IMR-90 (cell line): ENCODE measurements at regions not wholly inside any gene's neighbourhood (a gene's known extent, or its start where the extent isn't known, plus 50 kb on each side); places are given as distances from the start of the nearest gene placed in this dataset.

Source experiments
- ATAC-seq: fragments of 200-7000 bp; cut with Tn5 transposase; 2 replicates; pipeline ENCODE4 v1.9.1; 2020; ENCODE audit warnings: low read depth, mild to moderate bottlenecking, moderate library complexity
- BruUV-seq: library from RNA; stranded (reverse); fragments of 400-500 nt; replicated peaks from 2 replicates; lab custom pipeline; 2021; lab: Mats Ljungman, UMichigan
- CTCF ChIA-PET: fragments of 300-600 bp; formaldehyde crosslinking; extraction: SDS; loops from one replicate; lab custom pipeline; 2021; ENCODE audit warnings: antibody characterized with exemption; lab: Yijun Ruan, JAX
- POLR2A ChIA-PET: fragments of 300-600 bp; sonication (Branson Sonifier 250); formaldehyde crosslinking; loops from one replicate; lab custom pipeline; 2022; ENCODE audit warnings: antibody characterized with exemption; ENCODE audit not compliant: unreplicated experiment; lab: Charles Lee
- DNase-seq: peaks from one replicate; pipeline ENCODE4 v3.0.0; 2013
- H2AFZ ChIP-seq: replicated peaks from 2 replicates; pipeline ENCODE3; 2013; ENCODE audit warnings: low read length, mild to moderate bottlenecking; ENCODE audit not compliant: poor library complexity
- H2AK5ac ChIP-seq: 2 replicates; pipeline ENCODE4 v1.6.1; 2013; ENCODE audit warnings: low read depth, low read length, inconsistent platforms
- H2AK9ac ChIP-seq: replicated peaks from 2 replicates; pipeline ENCODE3; 2013; ENCODE audit warnings: mild to moderate bottlenecking, low read depth, low read length, moderate library complexity; ENCODE audit not compliant: poor library complexity
- H2BK120ac ChIP-seq: 2 replicates; pipeline ENCODE4 v1.6.1; 2013; ENCODE audit warnings: low read depth, low read length, inconsistent platforms
- H2BK15ac ChIP-seq: 3 replicates; pipeline ENCODE4 v1.6.1; 2013; ENCODE audit warnings: low read depth, low read length, inconsistent platforms
- H2BK20ac ChIP-seq: 2 replicates; pipeline ENCODE4 v1.6.1; 2013; ENCODE audit warnings: low read depth, mild to moderate bottlenecking, inconsistent platforms, low read length, moderate library complexity
- H2BK5ac ChIP-seq: 2 replicates; pipeline ENCODE4 v1.6.1; 2013; ENCODE audit warnings: mild to moderate bottlenecking, low read depth, low read length, inconsistent platforms; ENCODE audit not compliant: poor library complexity, severe bottlenecking
- H3K14ac ChIP-seq: replicated peaks from 2 replicates; pipeline ENCODE4 v1.6.1; 2013; ENCODE audit warnings: low read depth, low read length, inconsistent platforms
- H3K18ac ChIP-seq: 2 replicates; pipeline ENCODE4 v1.6.1; 2013; ENCODE audit warnings: low read depth, low read length, control low read depth
- H3K23ac ChIP-seq: 2 replicates; pipeline ENCODE4 v1.6.1; 2013; ENCODE audit warnings: low read depth, low read length, inconsistent platforms
- H3K27ac ChIP-seq: 2 replicates; pipeline ENCODE4 v1.5.1; 2013; ENCODE audit warnings: mild to moderate bottlenecking, control low read depth, low read length; ENCODE audit not compliant: insufficient read depth
- H3K27me3 ChIP-seq: 2 replicates; pipeline ENCODE4 v1.6.1; 2013; ENCODE audit warnings: low read length; ENCODE audit not compliant: control insufficient read depth, insufficient read depth
- H3K36me3 ChIP-seq: 2 replicates; pipeline ENCODE4 v1.6.1; 2013; ENCODE audit warnings: low read length, mixed read lengths; ENCODE audit not compliant: control insufficient read depth, insufficient read depth
- H3K4ac ChIP-seq: 2 replicates; pipeline ENCODE4 v1.6.1; 2013; ENCODE audit warnings: low read depth, low read length, inconsistent platforms
- H3K4me1 ChIP-seq: 2 replicates; pipeline ENCODE4 v1.6.1; 2013; ENCODE audit warnings: low read length, mixed read lengths; ENCODE audit not compliant: control insufficient read depth, insufficient read depth
- H3K4me2 ChIP-seq: 2 replicates; pipeline ENCODE4 v1.6.1; 2013; ENCODE audit warnings: low read depth, mild to moderate bottlenecking, control low read depth, low read length, moderate library complexity
- H3K4me3 ChIP-seq: 2 replicates; pipeline ENCODE4 v1.5.1; 2013; ENCODE audit warnings: low read depth, mild to moderate bottlenecking, control low read depth, low read length, moderate library complexity; ENCODE audit not compliant: insufficient read depth
- H3K56ac ChIP-seq: 2 replicates; pipeline ENCODE4 v1.6.1; 2013; ENCODE audit warnings: low read length, inconsistent platforms; ENCODE audit not compliant: insufficient read depth; ENCODE audit errors: extremely low read depth
- H3K79me1 ChIP-seq, 2 experiments: 2 replicates each; pipeline ENCODE4 v1.6.1; 2013; ENCODE audit warnings: low read length in 2 of 2, inconsistent platforms in 1 of 2, low read depth in 1 of 2
- H3K9ac ChIP-seq: 2 replicates; pipeline ENCODE4 v1.6.1; 2013; ENCODE audit warnings: low read depth, low read length, control low read depth
- H3K9me1 ChIP-seq: 2 replicates; pipeline ENCODE4 v1.6.1; 2013; ENCODE audit warnings: low read length, inconsistent platforms; ENCODE audit not compliant: insufficient read depth
- H3K9me3 ChIP-seq: 2 replicates; pipeline ENCODE4 v1.6.1; 2013; ENCODE audit warnings: low read length; ENCODE audit not compliant: control insufficient read depth, insufficient read depth
- H4K20me1 ChIP-seq: 2 replicates; pipeline ENCODE4 v1.6.1; 2013; ENCODE audit warnings: low read length, inconsistent platforms; ENCODE audit not compliant: insufficient read depth
- H4K5ac ChIP-seq: 2 replicates; pipeline ENCODE4 v1.6.1; 2013; ENCODE audit warnings: mild to moderate bottlenecking, low read depth, low read length, control low read depth
- H4K8ac ChIP-seq, 2 experiments: 2 replicates each; pipeline ENCODE4 v1.6.1; 2013; ENCODE audit warnings: low read depth in 2 of 2, low read length in 2 of 2, control low read depth in 1 of 2, inconsistent platforms in 1 of 2
- H4K91ac ChIP-seq: 2 replicates; pipeline ENCODE4 v1.6.1; 2013; ENCODE audit warnings: low read depth, low read length, inconsistent platforms; ENCODE audit not compliant: insufficient read depth
- FOS ChIP-seq: fragments of 150-350 bp; IDR thresholded peaks from 2 replicates; pipeline ENCODE4 v1.6.1; 2016; ENCODE audit warnings: low read depth, low read length
- MAFK ChIP-seq: IDR thresholded peaks from 2 replicates; pipeline ENCODE4 v1.6.1; 2012; ENCODE audit warnings: low read depth, low read length, improper control_type of control experiment
- WGBS, 2 experiments: methylation state at CpG; one replicate each; pipeline versions ENCODE4 v1.1.5 to v1.1.7; 2013; ENCODE audit warnings: missing lambda C conversion rate in 2 of 2; ENCODE audit not compliant: insufficient read length in 1 of 2; ENCODE audit errors: extremely low coverage in 2 of 2; 5-methylcytosine and 5-hydroxymethylcytosine counted together
- dilution Hi-C: fragments of 300-500 bp; cut with HindIII; formaldehyde crosslinking; loops from one replicate; pipeline ENCODE4 v1.14.3; 2018; ENCODE audit warnings: low sequenced_read_pairs; ENCODE audit not compliant: unreplicated experiment
- in situ Hi-C: fragments of 300-500 bp; cut with MboI; formaldehyde crosslinking; loops from 3 replicates; pipeline ENCODE4 v1.14.3; 2019; ENCODE audit warnings: low sequenced_read_pairs, inconsistent platforms, mixed read lengths
- intact Hi-C: fragments of 100-400 bp; cut with micrococcal nuclease; formaldehyde crosslinking; loops from 2 replicates; pipeline ENCODE4 v1.10.0; 2022

DNA sequence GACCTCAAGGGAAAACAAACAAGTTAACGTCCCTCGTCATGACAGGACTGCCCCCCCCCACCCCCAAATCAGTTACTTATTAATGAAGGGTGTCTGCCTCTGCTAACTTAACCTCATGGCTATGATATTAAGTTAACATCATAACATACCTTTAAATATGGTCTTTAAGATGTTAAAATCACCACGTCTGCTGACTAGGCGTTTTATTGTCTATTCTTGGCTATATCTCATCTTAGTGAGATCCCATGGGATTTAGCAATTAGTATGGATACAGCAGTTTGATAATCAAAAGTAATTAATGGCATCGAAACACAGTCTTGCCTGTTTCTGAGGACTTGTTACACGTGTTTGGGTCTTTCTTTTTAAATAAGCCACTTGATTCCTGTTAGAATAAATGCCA lies 186.9 kb downstream of the FOXB1 start:
- dilution Hi-C loops = no loop called here
- DNase-seq = no peak

More for the DNA sequence above, 186.9 kb downstream of the FOXB1 start:
- Histone ChIP-seq H3K27me3 (peaks cover 2% of the 10 kb centered on the region), H4K5ac (no peak overlapping the region), H3K9me3 (no peaks in the 10 kb centered on the region), H2BK20ac (no peak overlapping the region), H3K9me1 (no peaks in the 10 kb centered on the region), H3K4me2 (no peak overlapping the region), H3K23ac (no peak overlapping the region), H3K14ac (no peak overlapping the region), H4K8ac (no peak overlapping the region), H3K9ac (no peak overlapping the region), H3K4ac (no peak overlapping the region), H3K4me3 (no peak overlapping the region), H2BK120ac (no peak overlapping the region), H2AFZ (no peak overlapping the region), H4K91ac (no peak overlapping the region), H4K20me1 (no peaks in the 10 kb centered on the region), H2AK5ac (no peak overlapping the region), H3K36me3 (no peaks in the 10 kb centered on the region), H3K56ac (no peak overlapping the region), H3K4me1 (no peaks in the 10 kb centered on the region), H3K79me1 (no peaks in the 10 kb centered on the region), H3K18ac (no peak overlapping the region), H3K27ac (no peak overlapping the region), H2AK9ac (no peak overlapping the region), H2BK5ac (no peak overlapping the region), H2BK15ac (no peak overlapping the region)
- TF ChIP-seq MAFK = peak; percentile 90
- TF ChIP-seq FOS = no peak
- ATAC-seq = no peak
- ChIA-PET POLR2A (no interaction called here), CTCF (no interaction called here)
- intact Hi-C loops = no loop called here
- no TSS peak for BruUV-seq
- no CpG with 5 or more reads among the region's 6 CpGs for WGBS, 2 experiments
- in situ Hi-C loops = no loop called here
